HEK293T (cell line): ENCODE measurements at regions not wholly inside any gene's neighbourhood (a gene's known extent, or its start where the extent isn't known, plus 50 kb on each side); places are given as distances from the start of the nearest gene placed in this dataset.

Experiments
- ARNT ChIP-seq: fragments of 450-650 bp; IDR thresholded peaks from 2 replicates; pipeline ENCODE4 v1.6.1; 2017; ENCODE audit warnings: mild to moderate bottlenecking
- TARDBP ChIP-seq: fragments of 450-650 bp; IDR thresholded peaks from 2 replicates; pipeline ENCODE4 v1.6.1; 2016

DNA sequence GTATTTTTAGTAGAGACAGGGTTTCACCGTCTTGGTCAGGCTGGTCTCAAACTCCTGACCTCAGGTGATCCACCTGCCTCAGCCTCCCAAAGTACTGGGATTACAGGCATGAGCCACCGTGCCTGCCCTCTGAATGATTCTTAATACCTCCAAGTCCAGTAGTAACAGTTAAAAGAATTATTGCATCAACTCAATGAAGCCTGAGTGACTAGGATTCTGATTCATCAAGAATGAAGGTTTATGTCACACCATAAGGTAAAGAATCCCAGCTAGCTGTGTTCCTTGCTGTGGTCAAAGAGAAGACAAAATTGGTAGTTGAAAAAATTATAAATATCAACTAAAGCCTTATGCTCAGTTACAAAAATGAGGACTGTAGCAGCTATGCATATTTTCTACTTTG lies 81.2 kb upstream of the ABCC4 start:
- no peak for TF ChIP-seq TARDBP
- TF ChIP-seq ARNT = no peak
